Urothelium cell line (cell line): ENCODE measurements at regions not wholly inside any gene's neighbourhood (a gene's known extent, or its start where the extent isn't known, plus 50 kb on each side); places are given as distances from the start of the nearest gene placed in this dataset.
"Not testable (repeated sequence)": the region's sequence is repeated elsewhere in the genome, so short reads cannot be mapped to it uniquely, and the experiment has no call there.

Source experiments
- DNase-seq: peaks from one replicate; pipeline ENCODE4 v3.0.0; 2011; ENCODE audit warnings: low spot score, mixed read lengths
- FAIRE-seq: peaks from 2 replicates; lab custom pipeline; 2011; peaks lifted over from hg19 to GRCh38; lab: Jason Lieb, UNC

GRCh38 chr9:97772145-97772544 lies 75.0 kb upstream of the XPA start:
- DNase-seq, result no peak

DNA sequence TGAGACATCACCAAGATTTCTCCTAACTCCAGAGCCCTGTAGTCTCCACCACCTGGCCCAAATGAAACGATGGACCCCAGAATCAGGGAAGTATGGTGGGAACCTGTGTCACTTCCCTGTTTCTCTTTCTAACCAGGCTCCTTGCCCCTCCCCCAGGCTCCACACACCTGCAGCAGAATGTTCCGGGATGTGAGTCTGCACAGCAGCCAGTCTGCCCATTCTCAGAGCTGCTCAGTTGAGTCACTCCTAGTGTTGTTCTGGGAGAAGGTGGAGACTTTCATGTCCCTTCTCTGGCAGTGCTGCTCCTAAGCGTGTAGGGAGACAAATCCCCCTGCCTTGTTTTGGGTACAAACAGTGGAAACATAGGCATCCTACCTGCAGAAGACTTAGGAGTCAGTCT lies 76.0 kb upstream of the XPA start:
- FAIRE-seq (no peak), DNase-seq (no peak)

More at GRCh38 chr9:97772145-97772544, 75.0 kb upstream of the XPA start:
- FAIRE-seq, result no peak

GRCh38 chr9:97773723-97774122 lies 76.6 kb upstream of the XPA start:
- peak; percentile 41 for DNase-seq
- no peak for FAIRE-seq

- DNase-seq, result no peak
- FAIRE-seq, result no peak
Observed at GRCh38 chr9:97774673-97775072, 77.5 kb upstream of the XPA start.

- DNase-seq, FAIRE-seq: not testable (repeated sequence)
Observed at GRCh38 chr9:97778740-97779139, 74.3 kb upstream of the FOXE1 start.

GRCh38 chr9:97779608-97780007 lies 73.4 kb upstream of the FOXE1 start:
- DNase-seq (no peak), FAIRE-seq (no peak)

DNA sequence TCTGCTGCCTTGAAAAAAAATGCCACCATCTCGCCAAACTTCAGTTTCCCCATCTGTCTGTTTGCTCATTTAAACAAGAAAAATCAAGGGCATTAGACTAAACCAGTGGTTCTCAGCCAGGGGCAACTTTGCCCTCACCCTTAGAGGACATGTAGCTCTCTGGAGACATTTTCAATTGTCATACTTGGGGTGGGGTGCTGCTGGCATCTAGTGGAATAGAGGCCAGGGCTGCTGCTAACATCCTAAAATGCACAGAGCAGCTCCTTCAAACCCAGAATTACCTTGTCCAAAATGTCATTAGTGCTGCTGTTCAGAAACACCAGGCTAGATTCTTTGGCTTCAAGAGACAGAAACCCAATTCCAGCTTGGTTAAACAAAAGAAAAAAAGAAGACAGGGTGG lies 71.1 kb upstream of the FOXE1 start:
- DNase-seq (no peak), FAIRE-seq (no peak)

- DNase-seq (no peak), FAIRE-seq (no peak)
Observed at GRCh38 chr9:97786341-97786740, 66.7 kb upstream of the FOXE1 start.

- no peak for FAIRE-seq
- DNase-seq, result no peak
Observed at GRCh38 chr9:97787551-97787950, 65.5 kb upstream of the FOXE1 start.

- FAIRE-seq, result no peak
- no peak for DNase-seq
Observed at GRCh38 chr9:97788763-97789663, 64.0 kb upstream of the FOXE1 start.

DNA sequence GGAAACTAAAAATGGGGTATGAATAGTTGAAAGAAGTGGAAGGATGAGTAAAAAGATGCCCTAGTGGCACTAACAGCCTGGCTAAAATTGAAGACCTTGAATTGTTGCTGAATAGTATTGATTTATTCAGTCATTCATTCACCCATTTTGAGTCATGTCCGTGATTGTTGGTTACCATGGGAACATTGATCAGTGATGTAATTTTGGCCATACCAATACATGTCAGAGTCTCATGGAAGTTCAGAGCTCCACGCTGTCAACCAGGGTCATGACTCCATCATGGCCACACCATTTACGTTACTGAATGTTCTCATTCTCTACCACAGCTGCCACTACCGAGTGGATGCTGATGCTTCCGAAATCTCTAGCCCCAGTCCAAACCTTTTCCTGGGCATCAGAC lies 62.5 kb upstream of the FOXE1 start:
- FAIRE-seq (no peak), DNase-seq (no peak)

DNA sequence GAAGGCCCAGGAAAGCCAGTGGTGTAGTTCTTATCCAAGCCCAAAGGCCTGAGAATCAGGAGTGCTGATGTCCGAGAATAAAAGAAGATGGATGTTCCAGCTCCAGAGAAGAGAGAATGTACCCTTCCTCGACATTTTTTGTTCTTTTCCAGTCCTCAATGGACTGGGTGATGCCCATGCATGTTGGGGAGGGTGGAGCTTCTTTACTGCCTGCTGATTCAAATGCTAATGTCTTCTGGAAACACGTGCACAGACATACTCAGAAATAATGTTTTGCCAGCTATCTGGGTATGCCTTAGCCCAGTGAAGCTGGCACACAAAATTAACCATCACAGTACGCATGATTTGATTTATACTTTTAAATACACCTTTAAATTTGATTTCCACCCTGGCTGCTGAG lies 61.5 kb upstream of the FOXE1 start:
- no peak for FAIRE-seq

DNA sequence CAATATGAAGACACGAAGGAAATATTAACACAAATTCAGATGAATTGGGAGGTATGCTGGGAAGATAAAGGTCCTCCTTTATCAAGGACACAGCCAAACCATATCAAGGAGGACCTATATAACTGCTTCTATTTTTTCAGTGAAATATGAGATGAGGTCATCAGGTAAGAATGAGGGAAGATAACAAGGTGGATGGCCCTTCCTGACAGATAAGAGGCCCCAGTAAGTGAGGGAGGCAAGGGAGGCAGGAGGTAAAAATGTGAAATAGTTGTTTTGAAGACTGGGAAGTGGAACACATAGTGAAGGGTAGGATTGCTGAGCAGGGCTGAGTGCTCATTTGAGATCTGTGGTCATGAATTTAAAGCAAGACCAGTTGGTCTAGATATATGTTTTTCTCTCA lies 60.0 kb upstream of the FOXE1 start:
- DNase-seq (no peak), FAIRE-seq (no peak)

More for the DNA sequence above, 61.5 kb upstream of the FOXE1 start:
- DNase-seq, result no peak

DNA sequence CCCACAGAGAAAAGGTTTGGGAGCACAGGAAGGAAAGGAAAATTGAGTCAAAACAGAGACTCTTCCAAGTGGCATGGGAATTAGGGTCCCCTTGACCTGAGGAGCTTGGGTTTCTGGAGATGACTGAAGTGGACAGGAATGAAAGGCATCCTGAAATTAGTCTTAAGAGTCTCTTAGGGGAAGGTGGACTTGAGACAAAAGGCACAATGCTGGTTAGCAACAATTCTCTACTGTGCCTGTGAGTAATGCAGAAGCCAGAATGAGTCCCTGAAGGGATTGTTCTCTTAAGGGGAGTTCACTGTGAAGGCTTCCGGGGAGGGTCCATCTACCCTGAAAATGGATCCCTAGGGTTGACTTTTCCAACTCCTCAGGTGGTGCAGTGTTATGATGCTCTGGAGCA lies 58.4 kb upstream of the FOXE1 start:
- FAIRE-seq (no peak), DNase-seq (no peak)

DNA sequence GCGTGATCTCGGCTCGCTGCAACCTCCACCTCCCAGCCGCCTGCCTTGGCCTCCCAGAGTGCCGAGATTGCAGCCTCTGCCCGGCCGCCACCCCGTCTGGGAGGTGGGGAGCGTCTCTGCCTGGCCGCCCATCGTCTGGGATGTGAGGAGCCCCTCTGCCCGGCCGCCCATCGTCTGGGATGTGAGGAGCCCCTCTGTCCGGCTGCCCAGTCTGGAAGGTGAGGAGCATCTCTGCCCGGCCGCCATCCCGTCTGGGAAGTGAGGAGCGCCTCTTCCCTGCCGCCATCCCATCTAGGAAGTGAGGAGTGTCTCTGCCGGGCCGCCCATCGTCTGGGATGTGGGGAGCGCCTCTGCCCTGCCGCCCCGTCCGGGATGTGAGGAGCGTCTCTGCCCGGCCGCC lies 56.9 kb upstream of the FOXE1 start:
- FAIRE-seq, DNase-seq: not testable (repeated sequence)

DNA sequence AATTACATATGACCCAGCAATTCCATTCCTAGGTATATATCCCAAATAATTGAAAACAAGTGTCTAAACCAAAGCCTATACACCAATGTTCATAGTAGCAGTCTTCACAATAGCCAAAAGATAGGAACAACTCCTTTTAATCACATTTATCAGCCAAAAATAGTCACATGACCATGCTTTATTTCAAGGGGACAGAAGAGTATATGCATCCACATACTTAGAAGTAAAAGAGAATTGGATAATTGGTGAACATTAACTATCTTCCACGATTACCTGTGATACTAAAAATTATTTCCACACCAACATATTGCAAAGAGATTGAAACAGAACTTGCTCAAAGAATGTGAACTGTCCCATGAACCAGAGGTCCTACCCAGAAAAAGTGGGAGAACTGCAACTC lies 51.8 kb upstream of the FOXE1 start:
- no peak for FAIRE-seq
- no peak for DNase-seq

DNA sequence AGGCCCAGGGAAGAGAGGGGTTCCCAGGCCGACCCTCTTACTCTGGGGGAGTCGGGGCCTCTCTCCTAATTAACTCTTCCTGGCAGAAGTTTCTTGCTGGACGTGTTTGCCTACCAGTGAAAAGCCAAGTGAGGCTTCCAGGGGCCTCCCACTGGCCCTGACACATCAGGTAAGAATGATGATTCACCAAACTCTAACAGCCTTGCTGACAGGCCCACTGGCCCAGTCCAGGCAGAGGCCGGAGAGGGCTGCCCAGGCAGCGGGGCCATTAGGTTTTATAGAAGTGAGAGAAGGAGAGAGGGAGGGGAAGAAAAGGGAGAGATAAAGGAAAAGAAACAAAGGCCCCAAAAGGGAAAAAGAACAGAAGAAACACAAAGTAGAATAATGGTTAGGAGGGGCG lies 50.8 kb upstream of the FOXE1 start:
- FAIRE-seq, result peak; percentile 20
- peak; percentile 85 for DNase-seq

DNA sequence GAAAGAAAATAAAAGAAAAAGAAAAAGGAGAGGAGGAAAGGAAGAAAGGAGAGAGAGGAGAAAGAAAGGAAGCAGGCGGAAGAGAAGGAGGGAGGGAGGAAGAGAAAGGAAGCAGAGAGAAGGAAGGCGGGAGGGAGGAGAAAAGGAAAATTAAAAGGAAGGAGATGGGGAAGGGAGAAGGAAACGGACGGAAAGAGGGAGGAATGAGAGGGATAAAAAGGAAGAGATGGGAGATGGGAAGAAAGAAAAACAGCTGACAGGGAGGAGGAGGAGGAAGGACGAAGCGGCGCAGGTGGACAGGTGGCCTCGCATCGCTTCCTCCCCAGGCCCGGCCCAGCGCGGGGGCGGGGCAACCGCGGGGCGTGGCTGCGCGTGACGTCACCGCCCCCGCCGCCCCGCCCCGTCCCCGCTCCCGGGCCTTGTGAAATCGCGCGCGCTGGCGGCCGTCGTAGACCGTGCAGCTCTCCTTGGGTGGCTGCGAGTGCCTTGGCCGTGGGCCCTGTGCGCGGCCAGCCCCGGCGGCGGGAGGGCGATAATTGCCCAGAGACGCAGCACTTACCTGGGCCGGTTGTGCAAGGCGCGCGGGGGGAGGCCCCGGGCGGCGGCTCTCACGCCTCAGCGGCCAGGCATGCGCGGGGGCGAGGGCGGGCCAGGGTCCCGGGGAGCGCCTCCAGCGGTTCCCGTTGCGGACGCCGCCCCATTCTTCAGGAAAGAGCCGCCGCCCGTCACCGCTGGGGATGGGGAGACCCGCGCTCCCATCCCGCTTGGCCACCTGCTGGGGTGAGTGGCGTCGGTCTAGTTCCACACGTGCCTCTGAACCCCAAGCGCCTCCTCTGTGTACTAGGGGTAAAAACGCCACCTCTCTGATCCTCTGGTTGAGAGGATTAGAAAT lies 49.6 kb upstream of the FOXE1 start:
- DNase-seq (peak; percentile 89), FAIRE-seq (peak; percentile 87)
